Neural progenitor cell (in vitro differentiated cells): ENCODE measurements at regions not wholly inside any gene's neighbourhood (a gene's known extent, or its start where the extent isn't known, plus 50 kb on each side); places are given as distances from the start of the nearest gene placed in this dataset.

Experiments
- DNase-seq: peaks from one replicate; pipeline ENCODE4 v3.0.0-alpha.2; 2016; ENCODE audit warnings: low spot score
- H2AFZ ChIP-seq: fragments of 200-600 bp; sonication (generic); replicated peaks from 2 replicates; pipeline ENCODE4 v1.6.1; 2016; ENCODE audit warnings: antibody characterized with exemption
- H3F3A ChIP-seq: fragments of 200-600 bp; sonication (generic); 2 replicates; pipeline ENCODE4 v1.6.1; 2016; ENCODE audit warnings: antibody characterized with exemption, low read depth
- H3K27ac ChIP-seq: fragments of 200-600 bp; sonication (generic); 2 replicates; pipeline ENCODE4 v1.5.1; 2016; ENCODE audit warnings: mild to moderate bottlenecking
- H3K27me3 ChIP-seq: fragments of 200-600 bp; sonication (generic); 2 replicates; pipeline ENCODE4 v1.6.1; 2016; ENCODE audit warnings: mild to moderate bottlenecking, moderate library complexity
- H3K36me3 ChIP-seq: fragments of 200-600 bp; sonication (generic); 2 replicates; pipeline ENCODE4 v1.5.1; 2016
- H3K4me1 ChIP-seq: fragments of 200-600 bp; sonication (generic); 2 replicates; pipeline ENCODE4 v1.6.1; 2016; ENCODE audit warnings: mixed run types
- H3K4me2 ChIP-seq: fragments of 200-600 bp; sonication (generic); 2 replicates; pipeline ENCODE4 v1.6.1; 2016
- H3K4me3 ChIP-seq: fragments of 200-600 bp; sonication (generic); 2 replicates; pipeline ENCODE4 v1.5.1; 2016
- H3K79me2 ChIP-seq: fragments of 200-600 bp; sonication (generic); 2 replicates; pipeline ENCODE4 v1.6.1; 2016; ENCODE audit warnings: low read depth
- H3K9ac ChIP-seq: fragments of 200-600 bp; sonication (generic); 2 replicates; pipeline ENCODE4 v1.6.1; 2016
- H3K9me3 ChIP-seq: fragments of 200-600 bp; sonication (generic); 2 replicates; pipeline ENCODE4 v1.5.1; 2016; ENCODE audit warnings: low read depth
- H4K20me1 ChIP-seq: fragments of 200-600 bp; sonication (generic); 2 replicates; pipeline ENCODE4 v1.6.1; 2016; ENCODE audit warnings: low read depth
- H3K27ac Mint-ChIP-seq: 3 replicates; pipeline ENCODE4 v1.8.0; 2021; ENCODE audit warnings: mixed read lengths
- H3K27me3 Mint-ChIP-seq: 2 replicates; pipeline ENCODE4 v1.8.0; 2022; ENCODE audit warnings: low read depth, mild to moderate bottlenecking, inconsistent platforms, moderate library complexity, mixed read lengths; ENCODE audit not compliant: insufficient read depth
- H3K36me3 Mint-ChIP-seq: 3 replicates; pipeline ENCODE4 v1.8.0; 2021; ENCODE audit warnings: mixed read lengths
- H3K4me1 Mint-ChIP-seq: 3 replicates; pipeline ENCODE4 v1.8.0; 2021; ENCODE audit warnings: mixed read lengths
- H3K4me3 Mint-ChIP-seq: 3 replicates; pipeline ENCODE4 v1.8.0; 2021; ENCODE audit warnings: mild to moderate bottlenecking, moderate library complexity, mixed read lengths
- H3K9me3 Mint-ChIP-seq: 3 replicates; pipeline ENCODE4 v1.8.0; 2020; ENCODE audit warnings: mixed read lengths
- EZH2 ChIP-seq: fragments of 200-600 bp; sonication (generic); IDR thresholded peaks from 2 replicates; pipeline ENCODE4 v1.6.1; 2017; ENCODE audit warnings: antibody characterized with exemption, mild to moderate bottlenecking, moderate library complexity
- EZH2phosphoT487 ChIP-seq: fragments of 200-600 bp; sonication (generic); IDR thresholded peaks from 2 replicates; pipeline ENCODE4 v1.6.1; 2017; ENCODE audit warnings: antibody characterized with exemption
- TF ChIP-seq, protein P1 (sequence below): fragments of 200-600 bp; sonication (generic); IDR thresholded peaks from 2 replicates; pipeline ENCODE4 v1.5.1; 2017; ENCODE audit warnings: antibody characterized with exemption, mild to moderate bottlenecking

DNA sequence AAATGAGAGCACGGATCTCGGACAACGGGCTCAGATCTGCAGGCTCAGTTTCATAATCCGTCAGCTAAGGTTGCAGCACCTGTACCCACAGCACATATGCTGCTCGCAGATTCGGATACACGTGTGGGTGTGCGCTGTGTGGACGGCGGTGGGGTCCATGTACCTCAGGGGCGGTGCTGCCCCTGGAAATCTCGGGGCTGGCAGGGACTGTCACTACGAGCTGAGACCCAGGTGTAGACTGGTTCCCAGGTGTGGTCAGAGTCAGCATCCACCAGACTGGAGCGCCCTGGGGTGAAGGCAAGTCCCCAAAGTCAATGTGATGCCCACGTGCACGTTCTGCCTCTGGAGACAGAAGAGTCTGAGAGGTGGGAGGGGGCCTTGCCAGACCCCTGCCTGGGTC lies 989.3 kb downstream of the BRD1 start:
- H3K36me3 ChIP-seq: no peaks in the 10 kb centered on the region
- Mint-ChIP-seq H3K27ac (no peak overlapping the region), H3K9me3 (peaks cover 2% of the 10 kb centered on the region), H3K27me3 (peaks cover 7% of the 10 kb centered on the region), H3K36me3 (no peaks in the 10 kb centered on the region), H3K4me3 (no peak overlapping the region), H3K4me1 (peaks cover 7% of the 10 kb centered on the region)
- no peak for DNase-seq
- no peaks in the 10 kb centered on the region for H3K9me3 ChIP-seq
- no peak overlapping the region for H2AFZ ChIP-seq
- no peak overlapping the region for H3K27ac ChIP-seq
- H3F3A ChIP-seq: peaks cover 13% of the 10 kb centered on the region
- H3K4me2 ChIP-seq: no peak overlapping the region
- peaks cover 10% of the 10 kb centered on the region for H3K4me1 ChIP-seq
- TF ChIP-seq EZH2phosphoT487 (no peak), EZH2 (no peak)
- TF ChIP-seq, protein P1, sequence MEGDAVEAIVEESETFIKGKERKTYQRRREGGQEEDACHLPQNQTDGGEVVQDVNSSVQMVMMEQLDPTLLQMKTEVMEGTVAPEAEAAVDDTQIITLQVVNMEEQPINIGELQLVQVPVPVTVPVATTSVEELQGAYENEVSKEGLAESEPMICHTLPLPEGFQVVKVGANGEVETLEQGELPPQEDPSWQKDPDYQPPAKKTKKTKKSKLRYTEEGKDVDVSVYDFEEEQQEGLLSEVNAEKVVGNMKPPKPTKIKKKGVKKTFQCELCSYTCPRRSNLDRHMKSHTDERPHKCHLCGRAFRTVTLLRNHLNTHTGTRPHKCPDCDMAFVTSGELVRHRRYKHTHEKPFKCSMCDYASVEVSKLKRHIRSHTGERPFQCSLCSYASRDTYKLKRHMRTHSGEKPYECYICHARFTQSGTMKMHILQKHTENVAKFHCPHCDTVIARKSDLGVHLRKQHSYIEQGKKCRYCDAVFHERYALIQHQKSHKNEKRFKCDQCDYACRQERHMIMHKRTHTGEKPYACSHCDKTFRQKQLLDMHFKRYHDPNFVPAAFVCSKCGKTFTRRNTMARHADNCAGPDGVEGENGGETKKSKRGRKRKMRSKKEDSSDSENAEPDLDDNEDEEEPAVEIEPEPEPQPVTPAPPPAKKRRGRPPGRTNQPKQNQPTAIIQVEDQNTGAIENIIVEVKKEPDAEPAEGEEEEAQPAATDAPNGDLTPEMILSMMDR: no peak
- H4K20me1 ChIP-seq: no peaks in the 10 kb centered on the region
- no peaks in the 10 kb centered on the region for H3K27me3 ChIP-seq
- H3K9ac ChIP-seq: no peak overlapping the region
- no peak overlapping the region for H3K4me3 ChIP-seq
- H3K79me2 ChIP-seq: no peaks in the 10 kb centered on the region

DNA sequence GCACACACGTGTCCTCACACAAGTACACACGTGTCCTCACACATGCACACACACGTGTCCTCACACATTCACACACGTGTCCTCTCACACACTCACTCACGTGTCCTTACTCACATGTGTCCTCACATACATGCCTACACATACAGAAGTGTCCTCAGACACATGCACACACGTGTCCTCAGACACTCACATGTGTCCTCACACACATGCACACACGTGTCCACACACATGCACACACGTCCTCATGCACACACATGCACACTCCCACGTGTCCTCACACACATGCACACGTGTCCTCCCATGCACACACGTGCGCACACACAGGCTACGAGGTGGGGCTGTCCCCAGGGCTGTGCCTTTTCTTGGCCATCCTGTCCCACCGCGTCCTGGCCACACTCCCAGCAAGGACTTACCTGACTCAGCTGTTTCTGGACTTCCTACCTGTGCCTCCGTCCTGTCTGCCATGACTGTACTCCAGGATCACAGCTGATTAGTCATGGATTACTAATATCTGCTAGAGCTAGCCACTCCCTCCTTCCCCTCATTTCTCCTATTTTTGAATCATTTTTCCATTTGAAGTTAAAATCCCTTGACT lies 990.2 kb downstream of the BRD1 start:
- Histone ChIP-seq H4K20me1 (no peaks in the 10 kb centered on the region), H3K4me2 (no peak overlapping the region), H3K36me3 (no peaks in the 10 kb centered on the region), H3K4me1 (peaks cover 10% of the 10 kb centered on the region), H3K9ac (no peak overlapping the region), H2AFZ (no peak overlapping the region), H3K27ac (no peak overlapping the region), H3K27me3 (no peaks in the 10 kb centered on the region), H3K79me2 (no peaks in the 10 kb centered on the region), H3F3A (peaks cover 13% of the 10 kb centered on the region), H3K9me3 (no peaks in the 10 kb centered on the region), H3K4me3 (no peak overlapping the region)
- H3K36me3 Mint-ChIP-seq: no peaks in the 10 kb centered on the region
- no peak for TF ChIP-seq EZH2
- TF ChIP-seq, protein P1: no peak
- peak overlapping the region; percentile 7 for H3K4me3 Mint-ChIP-seq
- peaks cover 5% of the 10 kb centered on the region for H3K27me3 Mint-ChIP-seq
- peak overlapping the region; percentile 38 for H3K27ac Mint-ChIP-seq
- H3K4me1 Mint-ChIP-seq: peaks cover 7% of the 10 kb centered on the region
- DNase-seq: no peak
- peaks cover 2% of the 10 kb centered on the region for H3K9me3 Mint-ChIP-seq

DNA sequence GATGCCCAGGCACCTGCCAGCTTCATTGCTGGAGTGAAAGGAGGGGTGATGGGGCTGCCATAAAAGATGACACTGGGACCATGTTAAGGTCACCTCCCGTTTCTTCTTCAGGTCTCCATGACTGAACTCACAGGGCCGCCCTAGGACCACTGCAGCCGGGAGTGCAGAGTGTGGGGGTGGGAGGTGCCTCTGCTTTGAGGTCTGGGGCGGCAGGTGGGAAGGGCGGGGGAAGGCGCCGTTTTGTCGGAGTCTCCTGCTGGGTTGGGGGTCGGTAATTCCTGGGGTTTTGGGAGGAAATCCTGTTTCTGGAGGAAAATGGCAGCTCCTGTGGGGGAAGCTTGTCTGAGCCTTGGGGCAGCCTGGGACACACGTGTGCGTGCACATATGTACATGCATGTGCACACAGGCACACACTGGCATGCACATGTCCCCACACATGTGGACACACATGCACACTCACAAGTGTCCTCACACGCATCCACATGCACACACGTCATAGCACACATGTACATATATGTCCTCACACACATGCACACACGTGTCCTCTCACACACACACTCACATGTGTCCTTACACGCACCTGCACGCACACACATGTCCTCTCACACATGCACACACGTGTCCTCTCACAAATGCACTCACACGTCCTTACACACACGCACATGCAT lies 990.9 kb downstream of the BRD1 start:
- H3K27me3 Mint-ChIP-seq: peaks cover 5% of the 10 kb centered on the region
- no peak overlapping the region for H3K4me3 ChIP-seq
- no peak for TF ChIP-seq EZH2phosphoT487
- TF ChIP-seq EZH2: no peak
- TF ChIP-seq, protein P1: no peak
- peaks cover 7% of the 10 kb centered on the region for H3K4me1 Mint-ChIP-seq
- no peak overlapping the region for H3K4me2 ChIP-seq
- H4K20me1 ChIP-seq: no peaks in the 10 kb centered on the region
- no peak overlapping the region for H3K9ac ChIP-seq
- peaks cover 2% of the 10 kb centered on the region for H3K9me3 Mint-ChIP-seq
- no peaks in the 10 kb centered on the region for H3K27me3 ChIP-seq
- H3F3A ChIP-seq: peaks cover 13% of the 10 kb centered on the region
- no peak for DNase-seq
- H3K27ac ChIP-seq: no peak overlapping the region
- H3K36me3 Mint-ChIP-seq: no peaks in the 10 kb centered on the region
- peaks cover 10% of the 10 kb centered on the region for H3K4me1 ChIP-seq
- no peak overlapping the region for H3K4me3 Mint-ChIP-seq
- peak overlapping the region; percentile 38 for H3K27ac Mint-ChIP-seq
- H3K9me3 ChIP-seq: no peaks in the 10 kb centered on the region
- no peaks in the 10 kb centered on the region for H3K36me3 ChIP-seq
- H3K79me2 ChIP-seq: no peaks in the 10 kb centered on the region
- H2AFZ ChIP-seq: no peak overlapping the region
